HPDE6-E6E7 (cell line): ENCODE measurements at regions not wholly inside any gene's neighbourhood (a gene's known extent, or its start where the extent isn't known, plus 50 kb on each side); places are given as distances from the start of the nearest gene placed in this dataset.

Experiments used
- DNase-seq: peaks from one replicate; pipeline ENCODE4 v3.0.0; 2011; ENCODE audit warnings: missing footprints; ENCODE audit errors: extremely low spot score

DNA sequence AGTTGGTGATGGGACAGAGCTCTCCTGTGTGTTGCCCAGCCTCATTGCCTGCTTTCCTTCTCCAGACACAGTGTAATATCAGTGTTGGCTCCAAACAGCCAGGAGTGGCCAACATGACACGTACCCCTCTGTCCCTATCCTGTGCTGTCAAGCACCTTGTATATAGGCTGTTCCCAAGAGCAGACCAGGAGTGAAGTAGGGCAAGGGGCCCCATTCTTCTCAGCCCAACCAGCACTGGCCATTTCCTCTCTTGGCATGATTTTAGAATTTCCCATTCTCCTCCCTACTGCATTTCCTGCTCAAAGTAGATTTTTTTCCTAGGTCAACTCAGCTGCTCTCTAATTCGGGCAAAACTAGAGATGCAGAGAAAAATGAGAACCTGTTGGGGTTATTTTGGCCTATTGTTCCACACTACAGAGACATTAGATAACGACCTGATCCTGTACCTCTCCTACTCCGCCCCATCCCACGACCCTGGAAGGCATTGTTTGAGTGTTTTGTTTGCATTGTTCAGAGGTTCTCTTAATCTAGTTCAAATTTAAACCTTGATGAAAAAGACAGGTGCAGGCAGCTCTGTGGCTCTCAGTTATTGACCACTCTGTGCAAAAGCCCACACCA, 95.6 kb downstream of the RASSF10 start:
- DNase-seq, result no peak

DNA sequence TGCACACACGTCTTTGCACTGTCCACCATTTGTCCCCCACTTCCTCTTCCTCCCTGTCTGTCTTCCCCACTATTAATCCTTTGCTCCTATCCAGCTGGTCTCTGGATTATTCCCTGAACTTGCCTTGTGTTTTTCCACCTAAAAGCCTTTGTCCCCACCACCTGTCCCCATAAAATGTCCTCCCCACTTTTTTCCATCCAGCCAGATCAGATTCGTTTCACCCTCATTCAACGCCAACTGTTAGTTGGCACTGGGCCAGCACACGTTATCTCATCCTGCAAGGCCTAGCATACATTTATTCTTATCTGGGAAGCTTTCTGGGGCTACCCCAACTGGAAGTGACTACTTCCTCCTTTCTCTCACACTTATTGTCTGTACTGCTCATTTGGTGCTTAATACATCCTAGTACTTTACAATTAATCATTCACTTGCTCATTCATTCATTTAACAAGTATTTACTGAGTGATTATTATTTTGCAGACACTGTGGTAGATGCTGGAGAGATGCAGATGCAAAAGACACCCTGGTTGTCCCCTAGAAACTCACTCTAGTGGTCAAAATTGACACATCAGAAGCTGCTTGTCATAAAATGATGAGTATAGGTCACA, 96.2 kb downstream of the RASSF10 start:
- DNase-seq, result no peak

DNA sequence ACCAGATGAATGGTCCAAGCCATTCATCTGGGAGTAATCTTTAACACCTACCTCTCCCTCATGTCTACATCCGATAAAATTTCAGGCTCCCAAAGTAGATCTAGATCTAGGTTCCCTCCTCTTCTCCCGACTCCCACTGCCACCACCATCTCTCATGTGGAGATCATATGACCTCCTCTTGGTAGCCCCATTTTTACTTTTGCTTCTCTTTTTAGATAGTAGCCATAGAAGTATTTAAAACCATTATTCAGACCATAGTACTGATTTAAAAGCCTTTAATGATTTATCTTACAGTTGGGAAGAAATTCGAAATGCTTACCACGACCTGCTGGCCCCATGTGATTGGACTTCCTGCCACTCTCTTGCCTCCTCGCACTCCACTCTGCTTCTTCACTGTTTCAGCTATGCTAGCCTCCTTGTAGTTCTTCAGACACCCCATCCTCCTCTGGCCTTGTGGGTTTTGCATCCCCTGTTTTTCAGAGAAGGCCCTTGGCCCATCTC, 98.5 kb downstream of the RASSF10 start:
- no peak for DNase-seq

DNA sequence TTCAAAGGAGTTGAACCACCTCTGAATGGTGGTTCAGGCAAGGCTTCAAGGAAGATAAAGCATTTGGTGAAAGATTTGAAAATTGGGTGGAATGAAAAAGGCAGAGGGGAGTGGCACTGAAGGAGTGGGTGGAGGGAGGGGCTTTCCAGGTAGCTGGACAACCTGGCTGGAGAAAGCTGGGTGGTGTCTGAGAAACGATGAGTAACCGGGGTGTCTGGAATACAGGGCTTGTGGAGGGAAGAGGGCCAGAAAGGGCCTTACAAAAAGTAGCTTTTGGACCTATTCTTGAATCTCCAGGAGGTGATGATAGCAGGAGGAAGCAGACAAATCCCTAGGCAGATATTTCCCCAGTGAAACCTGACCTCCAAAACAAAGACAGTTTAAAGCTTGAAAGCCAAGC, 99.3 kb downstream of the RASSF10 start:
- DNase-seq, result no peak

DNA sequence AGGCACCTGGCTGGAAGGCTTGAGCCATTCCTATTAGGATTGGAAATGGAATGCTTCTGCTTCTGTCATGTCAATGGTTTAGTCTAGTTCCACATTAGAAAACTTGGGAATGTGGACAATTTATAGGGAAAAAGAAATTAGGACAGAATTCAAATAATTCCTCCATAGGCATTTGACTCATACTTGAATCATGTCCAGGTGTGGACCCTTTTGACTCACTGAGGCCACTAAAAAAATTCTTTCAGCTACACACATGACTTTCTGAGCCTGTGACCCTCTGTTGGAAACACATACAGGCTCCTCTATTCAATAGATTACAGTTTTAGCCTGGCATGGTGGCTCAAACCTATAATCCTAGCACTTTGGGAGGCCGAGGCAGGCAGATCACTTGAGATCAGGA, 100.5 kb downstream of the RASSF10 start:
- no peak for DNase-seq

DNA sequence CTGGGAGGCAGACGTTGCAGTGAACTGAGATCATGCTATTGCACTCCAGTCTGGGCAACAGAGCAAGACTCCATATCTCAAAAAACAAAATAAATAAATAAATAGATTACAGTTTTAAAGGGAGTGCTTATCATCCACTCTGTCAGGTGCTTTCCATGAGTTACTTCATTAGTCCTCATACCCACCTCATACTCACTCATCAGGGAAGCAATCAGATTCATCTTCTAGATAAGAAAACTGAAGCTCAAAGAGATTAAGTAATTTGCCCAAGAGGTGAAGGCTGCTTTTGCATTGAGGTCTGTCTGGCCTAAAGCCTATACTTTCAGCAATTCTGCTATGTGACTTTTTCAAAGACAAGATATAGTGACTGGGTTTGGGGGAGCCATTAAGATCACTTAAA, 101.0 kb downstream of the RASSF10 start:
- no peak for DNase-seq

DNA sequence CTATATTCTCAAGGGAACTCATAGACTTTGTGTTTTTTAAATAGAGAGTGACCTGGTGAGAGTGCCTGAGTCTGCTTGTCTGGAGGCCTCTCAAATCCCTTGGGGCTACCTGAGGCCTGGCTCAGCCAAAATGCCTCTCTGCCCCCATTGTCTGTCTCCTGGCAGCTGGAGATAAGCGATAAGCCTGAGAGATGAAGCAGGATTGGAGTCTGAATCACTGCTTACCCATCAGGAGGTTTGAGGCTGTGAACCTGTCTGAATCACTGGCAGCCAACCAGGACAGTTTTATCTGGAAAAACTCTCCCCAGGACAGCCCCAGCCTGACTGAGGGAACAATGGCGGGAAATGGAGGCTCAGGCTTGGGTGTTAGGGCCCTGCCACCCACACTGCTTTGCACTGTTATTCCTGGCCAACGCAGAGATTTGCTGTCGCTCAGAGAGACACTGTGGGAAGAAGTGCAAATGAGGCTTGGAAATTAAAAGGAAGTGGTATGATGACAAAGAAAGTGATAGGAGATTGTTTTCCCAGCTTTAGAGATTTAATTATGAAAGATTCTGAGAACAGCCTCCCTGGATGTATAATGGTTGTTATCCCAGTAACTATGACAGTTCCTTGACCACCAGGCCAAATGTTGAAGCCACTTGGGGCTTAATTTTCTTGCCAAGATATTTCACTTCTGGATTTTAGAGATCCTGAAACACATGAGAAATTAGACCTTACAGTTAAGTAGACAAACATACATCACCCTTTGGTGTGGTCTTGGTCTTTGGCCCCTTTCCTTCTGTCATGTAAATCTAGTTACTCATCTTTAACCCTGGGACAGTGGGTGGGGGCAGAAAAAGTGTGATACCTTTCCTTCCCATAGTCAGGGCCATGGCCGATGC, 102.1 kb downstream of the RASSF10 start:
- peak; percentile 59 for DNase-seq

DNA sequence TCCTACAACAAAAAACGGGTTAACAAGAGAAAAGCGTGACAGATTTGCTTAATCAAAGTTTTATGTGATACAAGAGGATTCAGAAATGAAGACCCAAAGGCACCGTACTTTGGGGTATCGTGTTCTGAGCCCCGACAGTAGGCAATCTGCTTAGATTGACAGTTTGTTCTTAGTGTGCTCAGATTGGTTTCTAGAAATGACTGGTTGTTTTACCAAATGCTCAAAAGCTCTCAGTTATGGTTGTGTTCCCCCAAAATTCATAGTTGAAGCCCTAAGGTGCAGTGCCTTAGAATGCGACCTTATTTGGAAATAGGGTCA, 102.7 kb downstream of the RASSF10 start:
- no peak for DNase-seq

DNA sequence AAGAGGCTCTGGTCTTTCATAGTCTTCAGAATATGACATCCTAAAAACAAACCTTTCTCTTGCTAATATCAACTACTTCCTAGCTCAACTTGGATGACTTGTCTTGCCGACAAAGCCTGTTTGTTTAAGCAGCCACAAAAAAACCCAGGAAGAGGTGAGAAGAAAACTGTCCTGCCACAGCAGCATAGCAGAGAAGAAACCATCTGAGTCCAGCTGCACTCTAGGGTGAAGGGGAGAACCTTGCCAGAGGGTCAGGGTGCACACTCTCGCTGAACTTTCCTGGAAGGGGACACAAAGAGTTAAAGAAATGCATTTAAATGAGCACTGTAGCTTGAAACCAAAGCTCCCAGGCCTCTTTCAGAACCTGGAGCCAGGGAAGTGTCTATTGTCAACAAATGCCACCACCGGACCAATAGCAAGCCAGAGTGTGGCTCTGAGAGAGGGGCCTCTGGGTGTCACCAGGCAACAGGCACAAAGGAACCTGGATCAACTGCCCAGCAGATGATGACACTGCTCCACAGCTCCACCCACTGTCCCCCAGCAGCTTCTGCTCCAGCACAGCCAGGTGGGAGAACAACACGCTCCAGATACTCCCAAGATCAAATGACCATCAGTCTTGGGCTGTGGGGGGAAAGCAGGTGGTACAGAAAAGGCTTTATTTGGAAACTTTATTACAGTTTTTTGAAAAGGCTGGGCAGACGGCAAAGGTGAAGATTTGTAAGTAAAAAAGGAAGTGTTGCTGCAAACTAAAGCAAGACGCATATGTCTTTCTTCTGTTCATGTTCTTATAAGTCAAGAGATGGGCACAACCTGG, 105.7 kb downstream of the RASSF10 start:
- no peak for DNase-seq

DNA sequence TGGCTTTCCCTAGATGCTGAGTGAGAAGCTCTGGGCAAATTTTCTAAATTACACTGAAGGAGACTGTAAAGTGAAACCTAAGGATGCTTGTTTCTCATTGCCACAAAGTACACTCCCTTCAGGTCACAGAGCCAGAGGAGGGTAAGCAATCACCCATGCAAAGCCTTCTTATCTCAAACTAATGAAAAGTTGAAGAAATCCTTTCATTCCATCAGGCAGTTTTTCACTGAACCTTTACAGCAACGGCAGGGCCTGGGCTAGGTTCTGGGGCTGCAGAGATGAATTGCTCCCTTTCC, 106.2 kb downstream of the RASSF10 start:
- DNase-seq, result no peak

DNA sequence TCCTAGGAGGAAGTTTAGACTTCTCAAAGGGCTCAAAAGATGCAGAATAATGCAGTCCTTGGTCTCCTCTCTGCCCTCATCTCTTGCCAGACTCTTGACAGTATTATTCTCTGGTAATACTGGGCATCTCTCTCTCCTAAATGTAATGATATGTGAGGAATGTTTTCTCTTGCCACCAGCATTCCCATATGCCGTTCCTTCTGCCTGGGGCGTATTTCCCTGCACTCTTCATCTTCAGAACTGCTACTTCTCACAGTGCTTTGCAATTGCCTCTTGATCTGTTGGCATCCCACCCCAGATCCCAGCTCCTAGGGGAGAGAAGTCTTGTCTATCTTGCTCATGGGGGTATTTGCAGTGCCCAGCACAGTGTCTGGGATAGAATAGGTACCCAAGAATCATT, 107.4 kb downstream of the RASSF10 start:
- no peak for DNase-seq

DNA sequence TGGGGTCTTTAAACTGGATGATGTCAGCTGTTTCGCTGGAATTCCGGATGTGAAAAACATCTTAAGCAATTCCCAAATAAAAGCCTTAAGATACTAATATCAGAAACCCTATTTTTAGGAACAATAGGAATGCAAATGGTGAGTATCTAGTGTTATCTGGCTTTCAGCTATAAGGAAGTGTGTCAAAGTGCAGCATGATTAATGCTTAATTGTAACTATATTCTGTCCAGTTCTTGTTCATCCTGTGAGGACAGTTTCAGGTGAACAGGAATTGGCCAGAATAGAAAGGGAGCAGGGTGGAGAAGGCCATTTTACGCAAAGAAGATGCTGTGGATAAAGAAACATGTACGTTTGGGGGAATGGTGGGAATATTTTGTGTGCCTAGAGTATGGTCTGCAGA, 108.2 kb downstream of the RASSF10 start:
- DNase-seq, result no peak

DNA sequence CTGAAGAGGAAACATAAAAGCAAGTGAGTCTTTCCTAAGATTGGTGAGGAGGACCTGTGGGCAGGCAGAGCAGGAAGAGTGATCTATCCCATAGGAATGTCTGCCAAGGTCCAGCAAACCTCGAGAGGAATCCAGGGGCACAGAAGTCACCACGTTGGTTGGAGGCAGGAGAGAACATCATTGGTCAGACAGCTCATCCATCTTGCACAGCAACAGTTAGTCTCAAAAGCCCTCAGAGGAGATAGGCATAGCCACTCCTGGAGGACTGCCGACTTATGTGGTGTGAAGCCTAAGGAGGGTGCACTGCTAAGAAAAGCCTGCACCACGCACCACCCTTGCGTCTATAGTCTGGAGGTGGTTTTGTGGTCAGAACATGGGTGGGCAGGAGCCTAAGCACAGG, 109.1 kb downstream of the RASSF10 start:
- peak; percentile 34 for DNase-seq

DNA sequence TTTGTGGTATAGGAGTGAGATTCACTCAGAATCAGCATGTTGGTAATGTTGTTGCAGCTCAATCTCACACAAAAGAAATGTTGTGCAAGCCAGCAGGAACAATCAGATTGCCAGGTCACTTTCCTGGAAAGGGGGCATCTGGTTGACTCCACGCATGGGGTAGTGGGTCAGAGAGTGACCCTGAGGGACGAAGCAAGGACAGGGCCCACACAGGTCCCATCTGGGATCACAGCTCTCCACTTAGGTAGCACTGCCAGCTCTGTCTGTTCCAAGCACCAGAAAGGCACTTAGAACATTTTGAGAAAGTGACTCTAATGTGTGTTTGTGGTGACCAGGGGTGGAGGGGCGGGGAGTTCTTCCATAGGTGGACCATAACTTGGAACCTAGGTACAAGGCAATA, 109.5 kb downstream of the RASSF10 start:
- DNase-seq, result no peak

DNA sequence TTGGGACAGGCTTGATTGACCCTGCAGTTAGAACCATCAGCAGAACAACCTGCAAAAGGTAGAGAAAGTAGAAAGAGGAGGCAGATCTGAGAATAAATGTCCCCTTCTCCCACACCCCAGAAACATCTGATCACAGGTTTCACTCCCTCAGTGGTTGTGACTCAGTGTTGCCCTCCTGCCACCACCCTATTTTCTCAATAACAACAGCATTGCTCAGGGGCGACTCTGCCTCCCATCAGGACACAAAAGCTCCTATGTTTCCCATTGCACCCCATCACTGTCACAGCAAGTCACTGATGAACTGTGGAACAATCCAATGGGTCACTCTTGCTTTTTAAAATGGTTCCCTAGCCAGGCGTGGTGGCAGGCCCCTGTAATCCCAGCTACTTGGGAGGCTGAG, 110.2 kb downstream of the RASSF10 start:
- no peak for DNase-seq

DNA sequence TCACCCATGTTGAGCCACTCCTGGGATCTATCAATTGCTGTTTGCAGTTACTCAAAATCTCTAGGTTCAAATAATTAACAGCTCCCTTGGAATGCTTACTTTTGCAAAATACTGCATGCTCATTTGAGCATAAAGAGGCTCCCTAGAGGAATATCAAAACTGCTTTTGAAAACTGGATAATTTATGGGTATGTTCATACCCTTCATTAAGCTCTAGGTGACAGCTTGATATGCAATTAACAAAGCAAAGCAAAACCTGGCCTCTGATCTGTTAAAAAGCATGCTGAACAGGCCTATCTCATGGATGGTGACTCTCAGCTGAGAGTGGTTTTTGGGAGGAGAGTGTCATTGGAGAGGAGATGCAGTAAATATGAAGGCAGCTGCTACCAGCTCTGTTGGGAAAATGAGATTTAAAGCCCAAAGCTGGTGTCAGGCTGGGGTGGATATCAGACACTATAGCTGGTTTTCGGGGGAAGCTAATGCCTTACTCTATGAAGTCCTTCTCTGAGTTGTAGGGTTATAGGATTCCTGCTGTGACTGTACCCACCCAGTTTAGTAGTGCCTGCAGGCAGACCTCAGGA, 110.9 kb downstream of the RASSF10 start:
- DNase-seq, result no peak

DNA sequence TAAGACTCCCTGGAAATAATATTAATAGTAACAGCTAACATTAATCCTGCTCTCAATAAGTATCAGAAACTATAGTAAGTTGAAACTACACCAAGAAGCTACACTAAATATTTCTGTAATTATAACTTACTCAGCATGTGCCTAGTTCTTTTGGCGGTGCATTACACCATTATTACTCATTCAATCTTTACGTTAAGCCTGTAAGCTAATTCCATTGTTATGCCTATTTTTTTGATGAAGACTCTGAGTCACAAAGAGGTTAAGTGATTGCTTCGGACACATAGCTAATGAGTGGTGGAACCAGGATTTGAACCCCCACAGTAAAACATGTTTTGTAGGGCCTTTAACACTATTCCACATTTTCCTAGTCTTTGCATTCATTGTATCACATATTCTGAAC, 111.6 kb downstream of the RASSF10 start:
- DNase-seq, result peak; percentile 59

DNA sequence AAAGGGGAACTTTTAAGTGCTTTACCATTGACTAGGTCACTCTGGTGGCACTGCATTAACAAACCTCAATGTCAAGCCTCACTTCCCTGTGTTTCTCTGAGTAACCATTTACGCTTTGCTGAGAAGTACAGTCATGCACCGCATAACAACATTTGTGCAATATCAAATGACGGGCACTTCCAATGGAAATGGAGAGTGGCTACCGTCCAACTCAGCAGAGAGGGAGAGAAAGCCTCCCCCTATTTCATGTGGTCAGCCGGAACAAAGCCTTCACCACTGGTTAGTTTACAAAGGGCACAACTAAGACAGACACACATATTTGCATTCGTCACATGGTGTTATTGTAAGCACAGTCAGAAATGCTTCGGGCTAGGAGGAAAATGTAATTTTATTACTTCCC, 117.3 kb downstream of the RASSF10 start:
- DNase-seq, result peak; percentile 70

DNA sequence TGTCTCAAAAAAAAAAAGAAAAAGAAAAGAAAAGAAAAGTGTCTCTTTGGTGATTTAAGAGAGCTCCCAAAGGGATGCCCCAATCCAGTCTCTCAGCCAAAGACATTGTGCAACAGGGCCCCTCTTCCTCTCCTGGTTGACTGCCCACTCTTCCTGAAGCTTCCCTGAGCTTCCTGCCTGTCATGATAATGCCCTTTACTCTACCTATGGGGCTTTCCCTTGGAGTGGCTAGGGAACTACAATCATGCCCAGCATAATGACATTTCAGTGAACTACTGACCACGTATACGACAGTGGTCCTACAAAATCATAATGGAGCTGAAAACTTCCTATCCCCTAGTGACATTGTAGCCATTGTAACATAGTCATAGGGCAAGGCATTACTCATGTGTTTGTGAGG, 118.0 kb downstream of the RASSF10 start:
- DNase-seq, result no peak

DNA sequence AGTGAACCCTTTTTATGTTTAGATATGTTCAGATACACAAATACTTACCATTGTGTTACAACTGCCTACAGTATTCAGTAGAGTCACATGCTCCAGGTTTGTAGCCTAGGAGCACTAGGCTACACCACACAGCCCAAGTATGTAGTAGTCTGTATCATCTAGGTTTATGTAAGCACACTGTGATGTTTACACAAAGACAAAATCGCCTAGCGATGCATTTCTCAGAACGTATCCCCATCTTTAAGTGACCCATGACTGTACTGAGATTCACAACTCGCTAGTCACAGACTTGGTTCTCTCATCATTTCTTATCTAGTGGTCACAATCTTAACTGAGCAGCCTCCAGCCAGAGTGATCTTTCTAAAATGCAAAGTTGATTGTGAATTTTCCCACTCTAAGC, 119.2 kb downstream of the RASSF10 start:
- DNase-seq, result no peak

DNA sequence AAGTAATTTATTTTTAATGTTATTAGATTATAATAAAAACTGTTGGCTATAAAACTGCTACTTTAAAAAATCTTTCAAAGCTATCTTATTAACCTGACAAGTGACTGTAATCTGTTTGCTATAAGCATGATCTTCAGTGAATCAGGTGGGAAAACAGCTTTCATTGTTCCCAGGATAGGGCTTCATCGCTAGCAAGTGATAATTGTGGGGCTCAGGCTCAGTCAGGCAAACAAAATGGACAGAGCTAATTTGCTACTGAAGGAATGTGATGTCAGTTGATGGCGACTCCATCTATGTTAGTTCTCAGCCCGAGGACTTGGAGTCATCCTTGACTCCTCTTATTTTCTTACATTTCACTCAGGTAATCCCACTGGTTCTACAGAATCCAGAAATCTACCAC, 125.0 kb downstream of the RASSF10 start:
- no peak for DNase-seq

DNA sequence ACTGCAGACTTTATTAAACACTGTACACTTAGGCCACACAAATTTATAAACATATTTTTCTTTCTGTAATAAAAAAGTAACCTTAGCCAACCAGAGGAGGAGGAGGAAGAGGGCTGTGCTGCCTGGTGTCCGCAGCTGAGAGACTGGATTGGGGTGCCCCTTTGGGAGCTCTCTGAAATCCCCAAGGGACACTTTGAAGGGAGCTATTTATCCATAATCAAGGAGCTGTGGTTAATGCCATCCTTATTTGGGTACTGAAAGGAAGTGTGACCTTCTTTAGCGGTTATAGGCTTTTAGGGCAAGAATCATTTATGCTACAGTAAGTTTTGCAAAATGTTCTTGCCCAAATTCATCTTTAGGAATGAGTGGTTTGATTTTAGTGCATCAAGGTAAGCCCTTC, 125.8 kb downstream of the RASSF10 start:
- no peak for DNase-seq
